ENCODE measurements at regions not wholly inside any gene's neighbourhood (a gene's known extent, or its start where the extent isn't known, plus 50 kb on each side); places are given as distances from the start of the nearest gene placed in this dataset. TPM values are rescaled to one million over a fixed set of nuclear protein-coding genes. Genes with fewer than 3 reads are reported as not detected.

GRCh38 chr6:7053125-7053774 is 54.5 kb upstream of the RREB1 start:
- TF ChIP-seq CTCF (IDR thresholded peaks at IDR 0.05; ENCODE audit: control extremely low read depth, extremely low read depth), result no peak
- Histone ChIP-seq H3K9me3 (ENCODE audit: control insufficient read depth in 4 of 4, insufficient read depth in 3 of 4, low read length in 3 of 4) (no peaks in the 10 kb centered on the region), H3K4me1 (ENCODE audit: control insufficient read depth in 5 of 5, insufficient read depth in 5 of 5, low read length in 5 of 5) (peaks cover 0 to 11% (median 4%) of the 10 kb centered on the region in 5 donors), H3K9ac (ENCODE audit: insufficient read depth in 1 of 2, low read length in 2 of 2) (peak overlapping the region in 1 of 2 donors; percentile 79), H3K4me3 (no peak overlapping the region), H3K27ac (ENCODE audit: low read depth in 1 of 2, low read length in 1 of 2) (peak overlapping the region in 1 of 2 donors; percentile 91), H3K36me3 (ENCODE audit: control insufficient read depth in 4 of 4, insufficient read depth in 4 of 4, low read length in 4 of 4) (no peaks in the 10 kb centered on the region), H3K27me3 (ENCODE audit: control insufficient read depth in 3 of 3, insufficient read depth in 3 of 3, low read length in 2 of 3) (no peaks in the 10 kb centered on the region)
- ATAC-seq (ENCODE audit: insufficient read depth, low FRiP score) (no peak), DNase-seq (peak in 2 of 3 donors; percentile 34 to 49)
- 42 to 61% methylated on average over 5 of the region's 5 CpGs for WGBS, 2 donors

Small RNA genes lying in the stretch of these regions (small RNA-seq; reads per million reads assigned to genes)
- not detected for gene RN7SL554P (ENCODE audit: low replicate concordance)

All from lung (tissue), 12 donors.